HG03457 (cell line): ENCODE measurements at regions not wholly inside any gene's neighbourhood (a gene's known extent, or its start where the extent isn't known, plus 50 kb on each side); places are given as distances from the start of the nearest gene placed in this dataset.
"Not testable (repeated sequence)": the region's sequence is repeated elsewhere in the genome, so short reads cannot be mapped to it uniquely, and the experiment has no call there.

Experiments
- ATAC-seq: cut with Tn5 transposase; IDR thresholded peaks from one replicate; pipeline ENCODE4 v1.9.1; 2021; ENCODE audit warnings: moderate number of reproducible peaks; ENCODE audit not compliant: unreplicated experiment

DNA sequence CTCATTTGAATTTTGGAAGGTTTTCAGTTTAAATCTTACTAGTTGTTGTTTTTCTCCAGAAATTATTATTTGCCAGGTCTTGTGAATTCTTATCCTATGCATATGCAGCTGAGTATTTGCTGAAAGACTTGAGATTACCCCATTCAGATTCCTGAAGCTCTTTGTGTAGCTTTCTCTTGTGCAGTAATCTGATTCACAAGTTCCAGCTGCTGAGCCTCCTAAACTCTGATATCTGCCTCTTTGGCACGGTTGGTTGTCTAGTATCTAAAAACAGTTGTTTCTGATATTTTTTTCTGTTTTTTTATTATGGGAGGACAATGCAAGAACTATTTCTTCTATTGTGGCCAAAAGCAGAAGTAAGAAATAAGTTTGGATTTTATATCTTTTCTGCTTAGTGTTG lies 863.9 kb upstream of the MANEA start:
- ATAC-seq = no peak

- no peak for ATAC-seq
Observed at GRCh38 chr6:94698773-94699172, 878.6 kb upstream of the MANEA start.

DNA sequence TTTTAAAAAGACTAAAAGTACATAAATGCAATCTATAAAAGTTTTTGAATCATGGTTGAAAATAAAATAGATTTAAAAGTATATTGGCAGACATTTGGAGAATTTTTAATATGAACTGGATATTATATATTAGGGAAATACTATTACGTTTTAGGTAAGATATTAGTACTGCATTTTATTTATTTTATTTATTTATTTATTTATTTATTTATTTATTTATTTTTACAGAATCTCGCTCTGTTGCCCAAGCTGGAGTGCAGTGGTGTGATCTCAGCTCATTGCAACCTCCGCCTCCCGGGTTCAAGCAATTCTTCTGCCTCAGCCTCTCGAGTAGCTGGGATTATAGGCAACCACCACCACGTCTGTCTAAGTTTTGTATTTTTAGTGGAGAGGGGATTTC lies 890.1 kb upstream of the MANEA start:
- ATAC-seq = not testable (repeated sequence)

GRCh38 chr6:94683409-94683808 lies 893.9 kb upstream of the MANEA start:
- no peak for ATAC-seq

DNA sequence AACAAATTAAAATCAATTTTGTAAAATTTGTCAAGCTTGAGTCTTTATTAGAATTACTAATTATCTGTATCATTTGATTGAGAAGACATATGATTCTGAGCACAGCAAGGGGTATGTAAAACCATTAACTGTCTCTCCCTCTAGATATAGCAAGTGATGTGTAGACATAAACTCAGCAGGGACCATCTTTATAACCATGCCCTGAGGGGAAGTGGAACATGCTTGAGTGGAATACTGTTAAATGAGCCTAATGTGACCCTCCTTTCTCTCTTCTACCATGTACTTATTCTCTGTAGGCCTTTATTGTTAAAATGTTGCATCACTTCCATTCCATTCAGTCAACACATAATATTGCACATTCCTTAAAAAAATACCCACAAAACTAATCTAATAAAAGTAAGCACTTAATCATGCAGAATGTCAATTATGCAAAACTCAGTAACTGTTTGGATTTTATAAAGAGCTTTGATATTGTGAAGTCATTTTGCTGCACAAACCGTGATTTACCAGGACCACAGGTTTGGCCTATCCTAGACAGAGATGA lies 896.6 kb upstream of the MANEA start:
- no peak for ATAC-seq

DNA sequence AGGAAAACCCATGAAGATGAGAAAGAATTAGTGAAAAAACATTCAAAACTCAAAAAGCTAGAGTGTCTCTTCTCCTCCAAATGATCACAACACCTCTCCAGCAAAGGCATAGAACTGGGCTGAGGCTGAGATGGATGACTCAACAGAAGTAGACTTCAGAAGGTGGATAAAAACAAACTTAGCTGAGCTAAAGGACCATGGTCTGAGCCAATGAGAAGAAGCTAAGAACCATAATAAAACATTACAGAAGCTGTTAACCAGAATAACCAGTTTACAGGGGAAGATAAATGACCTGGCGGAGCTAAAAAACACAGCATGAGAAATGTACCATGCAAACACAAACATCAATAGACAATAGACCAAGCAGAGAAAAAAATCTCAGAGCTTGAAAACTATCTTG lies 904.1 kb upstream of the MANEA start:
- no peak for ATAC-seq

DNA sequence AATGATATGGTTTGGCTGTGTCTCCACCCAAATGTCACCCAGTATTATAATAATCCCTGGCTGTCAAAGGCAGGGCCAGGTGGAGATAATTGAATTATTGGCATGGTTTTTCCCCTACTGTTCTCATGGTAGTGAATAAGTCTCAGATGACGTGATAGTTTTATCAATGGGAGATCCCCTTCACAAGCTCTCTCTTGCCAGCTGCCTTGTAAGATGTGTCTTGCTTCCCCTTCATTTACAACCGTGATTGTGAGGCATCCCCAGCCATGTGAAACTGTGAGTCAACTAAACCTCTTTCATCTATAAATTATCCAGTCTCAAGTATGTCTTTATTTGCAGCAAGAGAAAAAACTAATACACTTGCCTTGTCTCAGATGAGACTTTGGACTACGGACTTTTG lies 907.3 kb upstream of the MANEA start:
- ATAC-seq = no peak

DNA sequence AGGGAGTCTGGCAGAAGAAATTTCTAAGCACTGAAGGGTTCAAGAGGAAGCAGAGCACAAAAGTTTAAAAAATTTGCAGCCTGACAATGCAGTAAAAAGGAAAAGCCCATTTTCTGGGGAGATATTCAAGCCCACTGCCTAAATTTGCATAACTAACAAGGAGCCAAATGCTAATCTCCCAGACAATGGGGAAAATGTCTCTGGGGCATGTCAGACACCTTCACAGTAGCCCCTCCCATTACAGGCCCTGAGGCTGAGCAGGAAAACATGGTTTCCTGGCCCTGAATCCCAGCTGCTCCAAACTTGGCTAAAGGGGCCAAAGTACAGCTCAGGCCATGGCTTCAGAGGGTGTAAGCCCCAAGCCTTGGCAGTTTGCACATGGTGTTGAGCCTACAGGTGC lies 908.5 kb upstream of the MANEA start:
- no peak for ATAC-seq

DNA sequence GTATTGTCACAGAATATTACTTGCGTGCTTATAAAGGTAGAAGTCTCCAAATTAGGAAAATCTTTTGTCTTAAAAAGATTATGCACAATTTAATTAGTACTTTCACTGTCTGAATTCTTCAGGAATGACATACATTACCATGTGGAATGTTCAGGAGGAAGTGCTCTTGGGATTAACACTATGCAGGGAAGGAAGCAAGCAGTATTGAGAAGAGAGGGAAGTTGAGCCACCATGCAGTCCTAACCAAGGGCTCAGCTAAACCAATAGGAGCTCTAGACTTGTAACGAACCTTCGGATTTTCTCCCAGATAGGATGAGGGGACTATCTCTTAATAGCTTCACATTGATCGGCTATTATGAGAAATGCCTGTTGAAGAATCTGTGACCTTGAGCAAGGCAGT lies 918.4 kb upstream of the MANEA start:
- no peak for ATAC-seq

- ATAC-seq = no peak
Observed at GRCh38 chr6:94651239-94651638, 926.1 kb upstream of the MANEA start.

DNA sequence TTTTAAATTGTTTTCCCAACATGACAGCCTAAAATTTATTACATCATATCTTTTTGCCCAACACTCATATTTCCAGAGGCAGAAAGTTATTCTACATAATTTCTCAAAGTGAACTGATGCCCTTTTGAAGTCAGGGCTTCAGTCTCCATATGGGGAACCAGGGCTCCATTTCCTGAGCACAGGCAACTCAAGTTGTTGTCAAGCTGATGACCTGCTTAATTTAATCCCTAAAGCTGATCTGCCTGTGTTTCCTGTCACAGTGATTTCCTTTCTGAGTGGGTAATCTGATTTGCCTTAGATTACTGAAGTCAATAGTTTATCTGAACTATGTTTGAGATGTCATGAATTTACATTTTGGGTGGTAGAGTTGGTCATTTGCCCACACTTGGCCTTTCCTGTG lies 932.1 kb upstream of the MANEA start:
- ATAC-seq = no peak

DNA sequence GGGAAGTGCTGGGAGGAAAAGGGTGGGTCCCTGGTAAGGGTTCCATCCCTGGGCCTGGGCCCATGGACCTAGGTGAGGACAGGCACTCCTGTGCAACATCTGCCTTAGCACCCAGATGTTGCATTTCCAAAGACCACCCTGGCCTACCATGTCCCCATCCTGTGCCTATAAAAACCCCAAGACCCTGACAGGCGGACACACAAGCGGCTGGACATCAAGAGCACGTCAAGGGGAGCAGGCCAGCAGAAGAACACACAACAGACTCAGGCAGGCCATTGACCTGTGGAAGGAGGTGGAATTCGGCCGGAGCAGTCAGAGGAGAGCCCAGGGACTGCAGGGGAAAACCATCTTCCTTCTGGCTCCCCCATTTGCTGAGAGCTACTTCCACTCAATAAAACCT lies 937.8 kb upstream of the MANEA start:
- ATAC-seq = no peak

GRCh38 chr6:94636780-94637385 lies 940.5 kb upstream of the MANEA start:
- ATAC-seq = no peak

GRCh38 chr6:94623586-94623985 lies 953.7 kb upstream of the MANEA start:
- ATAC-seq = no peak

DNA sequence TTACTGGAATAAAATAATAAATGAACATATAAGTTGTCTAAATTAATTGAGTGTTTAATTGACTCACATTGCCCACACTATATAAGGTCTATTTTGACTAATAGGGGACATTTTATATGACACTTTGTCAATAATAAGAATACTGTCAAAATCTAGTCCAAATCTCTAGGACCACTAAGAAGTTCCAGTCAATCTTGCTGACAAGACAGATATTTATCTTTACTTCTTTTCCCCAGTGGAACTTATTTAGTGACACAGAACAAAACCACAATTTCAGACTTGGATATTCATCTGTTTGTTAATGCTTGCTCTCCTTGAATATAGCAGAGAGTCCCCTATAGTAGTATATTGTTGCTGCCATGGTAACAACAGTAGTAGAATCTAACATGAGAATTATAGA lies 954.6 kb upstream of the MANEA start:
- no peak for ATAC-seq

- ATAC-seq = no peak
Observed at GRCh38 chr6:94600636-94601035, 976.7 kb upstream of the MANEA start.

DNA sequence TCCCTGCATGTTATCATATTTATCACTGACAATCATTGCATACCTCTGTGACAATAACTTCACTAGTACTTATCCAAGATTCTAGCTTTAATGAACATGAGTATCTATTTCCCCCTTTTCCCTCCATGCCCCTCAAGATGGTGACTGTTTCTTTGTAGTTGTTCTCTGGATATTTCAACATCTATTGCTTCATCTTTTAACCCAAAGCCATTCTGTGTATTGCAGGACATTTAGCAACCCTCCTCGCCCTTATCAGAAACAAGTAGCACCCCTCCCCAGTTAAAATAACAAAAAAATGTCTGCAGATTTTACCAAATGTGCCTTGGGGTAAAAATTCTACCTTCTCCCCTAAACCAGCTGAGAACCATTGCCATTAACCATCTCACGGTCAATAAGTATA lies 979.8 kb upstream of the MANEA start:
- no peak for ATAC-seq

GRCh38 chr6:94590416-94590815 lies 986.9 kb upstream of the MANEA start:
- no peak for ATAC-seq

DNA sequence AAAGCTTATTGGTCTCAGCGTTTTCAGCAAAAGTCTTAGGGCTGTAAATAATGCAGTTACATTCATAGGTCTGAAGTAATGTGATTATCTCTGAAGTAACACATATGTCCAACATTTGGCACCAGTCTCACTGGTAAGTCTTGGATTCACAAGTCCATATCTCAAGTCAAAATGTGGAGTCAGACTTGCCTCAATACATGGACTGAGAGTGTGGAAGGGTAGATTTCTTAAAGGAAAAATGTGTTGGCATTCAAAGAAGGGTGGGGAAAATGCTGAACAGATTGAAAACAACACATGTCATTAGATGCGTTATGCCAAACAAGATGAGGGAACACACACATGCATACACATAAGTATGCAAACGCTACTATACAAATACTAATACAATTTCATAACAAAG lies 989.0 kb upstream of the MANEA start:
- no peak for ATAC-seq

GRCh38 chr6:94584211-94584610 lies 993.1 kb upstream of the MANEA start:
- ATAC-seq = no peak

- ATAC-seq = no peak
Observed at GRCh38 chr6:94570581-94570980, 1006.8 kb upstream of the MANEA start.

- ATAC-seq = no peak
Observed at GRCh38 chr6:94562846-94563245, 1014.5 kb upstream of the MANEA start.

DNA sequence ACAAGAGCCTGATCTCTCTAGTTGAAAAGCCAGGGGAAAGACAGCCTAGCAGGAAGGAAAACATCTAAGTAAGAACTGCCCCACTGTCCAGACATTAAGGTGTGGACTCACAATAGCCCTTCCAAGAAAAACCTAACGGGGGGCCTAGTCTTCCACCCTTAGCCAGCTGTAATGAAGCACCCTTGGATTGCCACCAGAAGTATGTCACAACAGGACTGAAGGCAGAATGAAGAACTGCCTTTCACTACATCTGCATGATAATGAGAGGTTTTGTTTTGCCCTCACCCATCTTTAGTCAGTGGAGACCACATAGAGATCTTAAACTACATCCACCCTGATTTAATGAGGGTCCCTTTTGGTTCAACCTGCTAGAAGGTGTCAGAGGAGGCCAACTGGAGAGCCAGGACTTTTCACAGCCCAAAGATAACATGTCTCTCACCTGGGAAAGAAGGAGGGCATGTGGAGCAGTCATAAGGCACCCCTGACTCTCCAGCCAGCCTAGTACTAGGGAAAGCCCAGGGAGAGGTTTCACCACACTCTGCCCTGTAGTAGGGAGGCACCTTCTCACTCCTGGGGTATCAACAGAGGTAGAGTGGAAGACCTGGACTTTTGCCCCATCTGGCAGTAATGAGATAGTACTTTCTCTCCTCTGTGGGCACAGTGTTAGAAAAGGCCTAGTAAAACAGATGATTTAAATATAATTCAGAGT lies 1017.4 kb upstream of the MANEA start:
- no peak for ATAC-seq
